ENCODE measurements at regions not wholly inside any gene's neighbourhood (a gene's known extent, or its start where the extent isn't known, plus 50 kb on each side); places are given as distances from the start of the nearest gene placed in this dataset.
A peak's percentile ranks its signal among the peaks of the same experiment; 100 is the strongest.

- H3K9ac ChIP-seq, result no peak overlapping the region
- TF ChIP-seq Cebpa-rat (IDR thresholded peaks at IDR 0.05), result no peak
Measured at GRCh38 chr2:128737546-128737826, 418.8 kb upstream of the HS6ST1 start.

GRCh38 chr2:128738446-128739110 lies 419.9 kb upstream of the HS6ST1 start:
- no peak for TF ChIP-seq Cebpa-rat (IDR thresholded peaks at IDR 0.05)
- no peak overlapping the region for H3K4me3 ChIP-seq
- H3K27me3 ChIP-seq, result no peaks in the 10 kb centered on the region
- no peak overlapping the region for H3K27ac ChIP-seq
- H3K9ac ChIP-seq, result no peak overlapping the region
- H4K20me1 ChIP-seq, result no peaks in the 10 kb centered on the region
- no peaks in the 10 kb centered on the region for H3K9me3 ChIP-seq (replicated peaks in 1 of 11)
- H3K36me3 ChIP-seq, result no peaks in the 10 kb centered on the region
- peaks cover 30 to 39% (median 35%) of the 10 kb centered on the region in 10 experiments for H3K4me1 ChIP-seq
- H3K4me2 ChIP-seq, result no peak overlapping the region

More at GRCh38 chr2:128737546-128737826, 418.8 kb upstream of the HS6ST1 start:
- Histone ChIP-seq H3K4me3 (no peak overlapping the region), H3K27ac (no peak overlapping the region), H3K27me3 (no peaks in the 10 kb centered on the region), H4K20me1 (no peaks in the 10 kb centered on the region), H3K36me3 (no peaks in the 10 kb centered on the region), H3K4me2 (no peak overlapping the region; a peak in 1 of 22 replicates), H3K9me3 (replicated peaks in 1 of 11) (no peaks in the 10 kb centered on the region), H3K4me1 (peaks cover 41 to 50% (median 46%) of the 10 kb centered on the region in 10 experiments)

GRCh38 chr2:128742467-128742866 lies 423.8 kb upstream of the HS6ST1 start:
- H3K27ac ChIP-seq, result no peak overlapping the region
- no peaks in the 10 kb centered on the region for H4K20me1 ChIP-seq
- H3K9me3 ChIP-seq (replicated peaks in 1 of 11), result no peaks in the 10 kb centered on the region
- H3K4me3 ChIP-seq, result no peak overlapping the region
- H3K27me3 ChIP-seq, result no peaks in the 10 kb centered on the region
- no peak overlapping the region for H3K4me2 ChIP-seq
- TF ChIP-seq Cebpa-rat (IDR thresholded peaks at IDR 0.05), result no peak
- no peak overlapping the region for H3K9ac ChIP-seq
- no peaks in the 10 kb centered on the region for H3K4me1 ChIP-seq
- H3K36me3 ChIP-seq, result no peaks in the 10 kb centered on the region

GRCh38 chr2:128745946-128746345 lies 427.3 kb upstream of the HS6ST1 start:
- H3K36me3 ChIP-seq, result no peaks in the 10 kb centered on the region
- no peaks in the 10 kb centered on the region for H3K9me3 ChIP-seq (replicated peaks in 1 of 11)
- H4K20me1 ChIP-seq, result no peaks in the 10 kb centered on the region
- H3K4me2 ChIP-seq, result no peak overlapping the region
- H3K9ac ChIP-seq, result no peak overlapping the region
- H3K4me1 ChIP-seq, result peaks cover 6 to 14% (median 12%) of the 10 kb centered on the region in 10 experiments; a peak in 19 of 20 replicates
- no peak overlapping the region for H3K4me3 ChIP-seq
- H3K27me3 ChIP-seq, result no peaks in the 10 kb centered on the region
- H3K27ac ChIP-seq, result no peak overlapping the region
- TF ChIP-seq Cebpa-rat (IDR thresholded peaks at IDR 0.05), result no peak

- H3K9me3 ChIP-seq (replicated peaks in 1 of 11), result no peaks in the 10 kb centered on the region
Measured at GRCh38 chr2:128746356-128746755, 427.7 kb upstream of the HS6ST1 start.

GRCh38 chr2:128748336-128748735 lies 429.7 kb upstream of the HS6ST1 start:
- no peak for TF ChIP-seq Cebpa-rat (IDR thresholded peaks at IDR 0.05)
- Histone ChIP-seq H3K9ac (no peak overlapping the region), H3K9me3 (replicated peaks in 1 of 11) (no peaks in the 10 kb centered on the region), H3K27me3 (no peaks in the 10 kb centered on the region), H3K4me1 (peaks cover 19 to 36% (median 35%) of the 10 kb centered on the region in 10 experiments), H3K4me2 (no peak overlapping the region), H3K4me3 (no peak overlapping the region), H3K27ac (no peak overlapping the region), H4K20me1 (no peaks in the 10 kb centered on the region), H3K36me3 (no peaks in the 10 kb centered on the region)

More at GRCh38 chr2:128746356-128746755, 427.7 kb upstream of the HS6ST1 start:
- TF ChIP-seq Cebpa-rat (IDR thresholded peaks at IDR 0.05), result no peak
- Histone ChIP-seq H3K27me3 (no peaks in the 10 kb centered on the region), H3K27ac (no peak overlapping the region), H3K4me1 (peaks cover 6 to 16% (median 16%) of the 10 kb centered on the region in 10 experiments; a peak in 19 of 20 replicates), H3K4me3 (no peak overlapping the region), H4K20me1 (no peaks in the 10 kb centered on the region), H3K9ac (no peak overlapping the region), H3K36me3 (no peaks in the 10 kb centered on the region), H3K4me2 (no peak overlapping the region)

GRCh38 chr2:128748835-128749605 lies 430.4 kb upstream of the HS6ST1 start:
- H3K4me3 ChIP-seq, result no peak overlapping the region
- peaks cover 26 to 43% (median 42%) of the 10 kb centered on the region in 10 experiments for H3K4me1 ChIP-seq
- no peaks in the 10 kb centered on the region for H3K9me3 ChIP-seq (replicated peaks in 1 of 11)
- H3K4me2 ChIP-seq, result no peak overlapping the region
- no peaks in the 10 kb centered on the region for H3K36me3 ChIP-seq
- no peaks in the 10 kb centered on the region for H3K27me3 ChIP-seq
- no peak overlapping the region for H3K27ac ChIP-seq
- H3K9ac ChIP-seq, result no peak overlapping the region
- H4K20me1 ChIP-seq, result no peaks in the 10 kb centered on the region
- no peak for TF ChIP-seq Cebpa-rat (IDR thresholded peaks at IDR 0.05)

GRCh38 chr2:128750328-128751165 lies 431.9 kb upstream of the HS6ST1 start:
- Histone ChIP-seq H3K36me3 (no peaks in the 10 kb centered on the region), H3K4me2 (peak overlapping the region; percentile 15 to 95 (median 44); a peak in 21 of 22 replicates), H3K9me3 (replicated peaks in 1 of 11) (no peaks in the 10 kb centered on the region), H4K20me1 (no peaks in the 10 kb centered on the region), H3K4me3 (no peak overlapping the region), H3K9ac (no peak overlapping the region), H3K27me3 (no peaks in the 10 kb centered on the region), H3K4me1 (peaks cover 41 to 58% (median 56%) of the 10 kb centered on the region in 10 experiments), H3K27ac (peak overlapping the region in 4 of 11 experiments; percentile 2 to 39 (median 16); a peak in 4 of 22 replicates)
- no peak for TF ChIP-seq Cebpa-rat (IDR thresholded peaks at IDR 0.05)

GRCh38 chr2:128751746-128752145 lies 433.1 kb upstream of the HS6ST1 start:
- Histone ChIP-seq H3K36me3 (no peaks in the 10 kb centered on the region), H3K9ac (peak overlapping the region in 1 of 11 experiments; percentile 30; a peak in 2 of 22 replicates), H3K27ac (peak overlapping the region in 8 of 11 experiments; percentile 61 to 87 (median 84); a peak in 8 of 22 replicates), H3K27me3 (no peaks in the 10 kb centered on the region), H3K4me3 (no peak overlapping the region), H3K4me2 (peak overlapping the region; percentile 77 to 96 (median 87); a peak in 19 of 22 replicates), H4K20me1 (no peaks in the 10 kb centered on the region), H3K9me3 (replicated peaks in 1 of 11) (no peaks in the 10 kb centered on the region), H3K4me1 (peaks cover 46 to 70% (median 67%) of the 10 kb centered on the region in 10 experiments)
- no peak for TF ChIP-seq Cebpa-rat (IDR thresholded peaks at IDR 0.05)

Data from BLaER1 treated with 17β-estradiol and CSF1 and Interleukin-3, amounts not matched to agents 10 nM and 100 nM (cell line).